Heart left ventricle (tissue), 16 donors: ENCODE measurements at regions not wholly inside any gene's neighbourhood (a gene's known extent, or its start where the extent isn't known, plus 50 kb on each side); places are given as distances from the start of the nearest gene placed in this dataset.

Experiments used
- ATAC-seq, 4 donors: fragments of 200-7000 bp; cut with Tn5 transposase; one replicate each; pipeline ENCODE4 v1.9.1; 2020 to 2022; ENCODE audit warnings: moderate library complexity in 4 of 4, mild to moderate bottlenecking in 3 of 4, moderate number of reproducible peaks in 1 of 4
- DNase-seq, 5 donors: peaks; one replicate each; pipeline ENCODE4 v3.0.0-alpha.2; 2020
- H3K27ac ChIP-seq, 12 donors: fragments of 200-600 bp; sonication (generic) in 4 of 12; one replicate each; pipeline versions ENCODE4 v1.5.0 to v1.8.0; 2016 to 2022; ENCODE audit warnings: mild to moderate bottlenecking in 2 of 12
- H3K27me3 ChIP-seq, 9 donors: fragments of 200-600 bp; sonication (generic) in 2 of 9; one replicate each; pipeline versions ENCODE4 v1.5.1 to v1.8.0; 2016 to 2022; ENCODE audit warnings: mild to moderate bottlenecking in 3 of 9
- H3K36me3 ChIP-seq, 9 donors: fragments of 200-600 bp; sonication (generic) in 2 of 9; one replicate each; pipeline versions ENCODE4 v1.5.0 to v1.8.0; 2018 to 2022; ENCODE audit warnings: mild to moderate bottlenecking in 2 of 9
- H3K4me1 ChIP-seq, 12 donors: fragments of 200-600 bp; sonication (generic) in 4 of 12; one replicate each; pipeline versions ENCODE4 v1.5.0 to v1.8.0; 2016 to 2022; ENCODE audit warnings: mild to moderate bottlenecking in 3 of 12
- H3K4me3 ChIP-seq, 12 donors: fragments of 200-600 bp; sonication (generic) in 4 of 12; one replicate each; pipeline versions ENCODE4 v1.5.0 to v1.8.0; 2017 to 2022; ENCODE audit warnings: mild to moderate bottlenecking in 9 of 12, moderate library complexity in 4 of 12
- H3K9me3 ChIP-seq, 12 donors: fragments of 200-600 bp; sonication (generic) in 4 of 12; one replicate each; pipeline versions ENCODE4 v1.5.0 to v1.8.0; 2016 to 2022; ENCODE audit warnings: mild to moderate bottlenecking in 1 of 12
- POLR2A ChIP-seq, 2 donors: fragments of 450-650 bp; IDR thresholded peaks; one replicate each; pipeline ENCODE4 v1.6.1; 2017; ENCODE audit warnings: antibody characterized with exemption in 2 of 2, mild to moderate bottlenecking in 2 of 2, moderate library complexity in 2 of 2
- whole genome bisulfite sequencing, 4 donors: extraction: QIAGEN DNeasy Blood & Tissue Kit in 2 of 4; methylation state at CpG; one replicate each; pipeline versions ENCODE4 v1.1.5 to v1.1.7; 2013 to 2018; 5-methylcytosine and 5-hydroxymethylcytosine counted together
- intact Hi-C, 10 donors: fragments of 100-400 bp; cut with DNase I; formaldehyde crosslinking; loops; one replicate each; pipeline versions ENCODE4 v1.11.1 to v1.14.2; 2022
- TF ChIP-seq, protein P1 (sequence below), 12 donors: fragments of 200-600 bp; sonication (generic) in 4 of 12; IDR thresholded peaks; one replicate each; pipeline versions ENCODE4 v1.5.0 to v1.8.0; 2018 to 2022; ENCODE audit warnings: antibody characterized with exemption in 12 of 12, mild to moderate bottlenecking in 5 of 12
- donor health status: ischemic (EF 13 %, LVEDD 7.1; RV severe dilation, severe dysfunction).
- donor health status: healthy with polysubstance abuse.
- donor health status: DM: no; HTN: yes; CAD: no.
- donor health status: DM: no; HTN: no; CAD: no.
- donor health status: ischemic (EF 25% LVEDD 6.9; RV normal size, moderate dysfunction).
- donor health status: ischemic (EF 25% LVEDD 5.7; RV mildly dilated, moderate dysfunction).
- donor health status: healthy.
- donor health status: DM: yes; HTN: yes; CAD: no.
- donor health status: ischemic (EF 35%, LVEDD 5.7; RV mildly dilated, moderate dysfunction).
- donor health status: nonischemic (EF 11% LVEDD 7.7; RV severe dilation, severe dysfunction).
- donor health status: DM: yes; HTN: yes; CAD: no.
- donor health status: PGD.
- donor health status: ischemic (EF 29% LVEDD 5.4; RV normal size, mild dysfunction).
- donor health status: nonischemic (EF 23%, LVEDD 6.1; RV moderate dilation, normal function).

DNA sequence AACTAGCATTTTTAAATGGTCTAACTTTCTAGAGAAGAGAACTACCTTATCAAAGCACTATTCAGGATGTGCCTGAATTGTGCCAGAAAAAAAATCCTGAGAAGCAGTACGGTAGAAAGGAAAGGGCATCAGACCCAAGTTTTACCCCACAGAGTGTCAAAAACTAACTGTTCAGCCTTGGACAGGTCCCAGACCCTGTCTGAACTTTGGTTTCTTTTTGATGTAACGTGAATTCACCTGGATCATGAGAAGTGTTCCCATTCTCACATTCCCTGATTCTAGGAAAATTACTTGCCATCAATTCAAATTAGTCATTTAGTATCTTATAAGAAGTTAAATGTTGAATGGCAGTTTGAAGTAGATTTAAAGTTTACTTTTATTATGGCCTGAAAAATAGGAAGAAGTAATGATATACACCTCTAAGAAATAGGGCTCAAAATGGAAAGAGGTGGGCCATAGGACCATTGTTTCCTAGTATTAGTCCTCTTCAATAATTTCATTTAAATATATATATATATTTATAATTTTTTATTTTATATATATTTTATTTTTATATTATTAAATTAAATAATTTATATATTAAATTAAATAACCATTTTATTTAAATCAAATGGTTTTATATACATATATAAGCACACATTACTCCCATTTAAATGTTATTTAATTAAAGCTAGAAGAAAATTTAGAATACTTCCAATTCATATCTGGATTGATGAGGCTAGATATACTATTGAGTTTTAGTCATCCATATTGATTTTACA lies 181.9 kb upstream of the PPARGC1A start:
- Histone ChIP-seq H3K27ac (no peak overlapping the region), H3K4me1 (peaks cover 0 to 10% (median 0%) of the 10 kb centered on the region in 12 donors), H3K4me3 (no peak overlapping the region), H3K27me3 (no peaks in the 10 kb centered on the region), H3K36me3 (no peaks in the 10 kb centered on the region), H3K9me3 (no peaks in the 10 kb centered on the region)
- TF ChIP-seq, protein P1, sequence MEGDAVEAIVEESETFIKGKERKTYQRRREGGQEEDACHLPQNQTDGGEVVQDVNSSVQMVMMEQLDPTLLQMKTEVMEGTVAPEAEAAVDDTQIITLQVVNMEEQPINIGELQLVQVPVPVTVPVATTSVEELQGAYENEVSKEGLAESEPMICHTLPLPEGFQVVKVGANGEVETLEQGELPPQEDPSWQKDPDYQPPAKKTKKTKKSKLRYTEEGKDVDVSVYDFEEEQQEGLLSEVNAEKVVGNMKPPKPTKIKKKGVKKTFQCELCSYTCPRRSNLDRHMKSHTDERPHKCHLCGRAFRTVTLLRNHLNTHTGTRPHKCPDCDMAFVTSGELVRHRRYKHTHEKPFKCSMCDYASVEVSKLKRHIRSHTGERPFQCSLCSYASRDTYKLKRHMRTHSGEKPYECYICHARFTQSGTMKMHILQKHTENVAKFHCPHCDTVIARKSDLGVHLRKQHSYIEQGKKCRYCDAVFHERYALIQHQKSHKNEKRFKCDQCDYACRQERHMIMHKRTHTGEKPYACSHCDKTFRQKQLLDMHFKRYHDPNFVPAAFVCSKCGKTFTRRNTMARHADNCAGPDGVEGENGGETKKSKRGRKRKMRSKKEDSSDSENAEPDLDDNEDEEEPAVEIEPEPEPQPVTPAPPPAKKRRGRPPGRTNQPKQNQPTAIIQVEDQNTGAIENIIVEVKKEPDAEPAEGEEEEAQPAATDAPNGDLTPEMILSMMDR (IDR thresholded peaks at IDR 0.05), result no peak
- no peak for TF ChIP-seq POLR2A (IDR thresholded peaks at IDR 0.05)
- WGBS, 4 donors, result 67 to 82% (median 70%) methylated on average over 2 of the region's 2 CpGs
- ATAC-seq, result no peak
- no peak for DNase-seq
- intact Hi-C loops, result no loop called here

DNA sequence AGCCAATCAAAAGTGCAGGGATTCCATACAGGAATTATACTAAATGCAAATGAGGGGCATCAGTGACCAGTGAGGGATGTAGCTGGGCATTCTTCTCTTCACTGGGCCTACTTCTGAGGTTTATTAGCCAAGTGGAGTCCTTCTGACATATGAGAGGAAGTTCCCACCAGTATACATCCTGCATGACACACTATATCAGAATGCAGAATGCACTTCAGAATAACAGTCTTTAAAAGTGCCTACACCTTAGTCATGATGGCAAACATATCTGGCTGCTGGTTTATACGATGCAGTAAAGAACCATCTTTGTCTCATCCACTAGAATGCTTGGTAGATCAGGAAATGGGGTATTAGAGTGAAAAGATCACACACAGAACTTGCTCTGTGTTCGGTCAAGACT lies 180.3 kb upstream of the PPARGC1A start:
- Histone ChIP-seq H3K4me3 (no peak overlapping the region), H3K27ac (no peak overlapping the region), H3K36me3 (no peaks in the 10 kb centered on the region), H3K9me3 (no peaks in the 10 kb centered on the region), H3K4me1 (peaks cover 0 to 10% (median 0%) of the 10 kb centered on the region in 12 donors), H3K27me3 (no peaks in the 10 kb centered on the region)
- ATAC-seq (no peak), DNase-seq (no peak)
- TF ChIP-seq, protein P1 (IDR thresholded peaks at IDR 0.05), result no peak
- TF ChIP-seq POLR2A (IDR thresholded peaks at IDR 0.05), result no peak
- 71 to 89% (median 79%) methylated on average over 2 of the region's 2 CpGs for whole genome bisulfite sequencing, 4 donors
- intact Hi-C loops, result no loop called here

DNA sequence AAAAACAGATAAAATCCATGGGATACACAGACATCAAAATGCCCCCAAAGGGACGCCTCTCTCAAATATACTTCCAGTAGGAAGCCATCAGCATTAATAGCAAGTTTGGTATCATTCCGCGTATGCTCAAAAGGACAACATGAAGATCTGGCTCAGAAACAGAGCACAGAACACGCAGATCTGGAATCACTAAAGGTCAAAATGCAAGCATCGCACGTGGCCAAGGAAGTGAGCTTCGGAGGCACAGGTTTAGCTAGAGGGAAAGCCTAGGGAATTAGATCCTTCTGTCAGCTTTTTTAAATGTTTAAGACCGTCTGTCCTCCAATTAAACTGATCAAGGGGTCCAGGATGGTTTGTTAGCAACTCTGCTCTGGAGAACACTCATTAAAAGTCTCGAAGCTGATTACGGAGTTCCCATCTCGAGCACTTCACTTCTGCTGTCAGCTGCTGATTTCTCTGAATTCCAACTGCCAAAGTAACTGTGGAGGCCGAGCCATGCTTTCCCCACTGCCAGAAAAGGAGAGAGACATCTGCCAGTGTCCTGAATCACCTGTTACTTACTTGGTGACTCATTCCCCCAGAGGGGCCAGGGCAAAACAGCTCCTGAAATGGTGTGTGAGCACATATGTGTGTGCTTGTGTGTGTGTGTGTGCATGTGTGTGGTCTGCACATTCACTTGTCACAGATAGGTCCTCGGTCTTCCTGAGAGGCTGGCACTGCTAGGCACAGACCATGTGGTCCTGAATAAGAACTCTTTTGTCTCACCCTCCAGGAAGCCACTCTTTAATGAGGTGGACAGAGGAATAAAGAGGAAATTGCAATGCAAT lies 177.7 kb upstream of the PPARGC1A start:
- Histone ChIP-seq H3K27me3 (no peaks in the 10 kb centered on the region), H3K4me1 (peaks cover 0 to 10% (median 0%) of the 10 kb centered on the region in 12 donors), H3K27ac (peak overlapping the region in 11 of 12 donors; percentile 38 to 89 (median 70)), H3K36me3 (no peaks in the 10 kb centered on the region), H3K4me3 (no peak overlapping the region), H3K9me3 (no peaks in the 10 kb centered on the region)
- 32 to 37% (median 36%) methylated on average over 13 of the region's 13 CpGs for WGBS, 4 donors
- DNase-seq (peak in 4 of 5 donors; percentile 37 to 73 (median 48)), ATAC-seq (peak; percentile 88 to 93 (median 90))
- TF ChIP-seq POLR2A (IDR thresholded peaks at IDR 0.05), result no peak
- TF ChIP-seq, protein P1 (IDR thresholded peaks at IDR 0.05), result no peak
- intact Hi-C loops, result no loop called here

DNA sequence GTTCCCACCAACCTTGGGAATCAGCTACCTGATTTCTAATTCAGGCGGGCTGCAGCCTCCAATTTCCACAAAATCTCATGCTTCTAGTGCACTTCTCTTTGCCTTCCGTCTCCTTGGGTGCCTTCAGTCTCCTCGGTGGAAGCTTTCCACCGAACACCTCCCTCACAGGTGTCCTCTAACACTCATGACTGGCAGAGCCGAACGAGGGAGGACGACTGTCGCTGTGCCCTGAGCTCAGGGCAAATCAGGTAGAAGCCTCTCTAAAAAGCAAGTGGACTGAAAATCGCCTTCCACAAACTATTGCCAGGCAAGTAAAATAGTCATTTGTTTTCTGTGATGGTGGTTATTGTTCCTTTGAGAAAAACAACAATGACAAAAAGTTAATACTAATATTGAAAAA lies 176.1 kb upstream of the PPARGC1A start:
- H3K36me3 ChIP-seq, result no peaks in the 10 kb centered on the region
- no peak for ATAC-seq
- peaks cover 0 to 10% (median 0%) of the 10 kb centered on the region in 12 donors for H3K4me1 ChIP-seq
- no peak overlapping the region for H3K4me3 ChIP-seq
- H3K27ac ChIP-seq, result no peak overlapping the region
- intact Hi-C loops, result no loop called here
- no peaks in the 10 kb centered on the region for H3K9me3 ChIP-seq
- DNase-seq, result no peak
- TF ChIP-seq, protein P1 (IDR thresholded peaks at IDR 0.05), result no peak
- TF ChIP-seq POLR2A (IDR thresholded peaks at IDR 0.05), result no peak
- H3K27me3 ChIP-seq, result no peaks in the 10 kb centered on the region
- WGBS, 4 donors, result 78 to 83% (median 80%) methylated on average over 9 of the region's 9 CpGs
